GM12874 (cell line): ENCODE measurements at regions not wholly inside any gene's neighbourhood (a gene's known extent, or its start where the extent isn't known, plus 50 kb on each side); places are given as distances from the start of the nearest gene placed in this dataset.

Experiments
- CTCF ChIP-seq: IDR thresholded peaks from 2 replicates; pipeline ENCODE4 v1.5.1; 2011; ENCODE audit warnings: low read depth, mild to moderate bottlenecking, control low read depth, low read length, moderate library complexity; ENCODE audit not compliant: insufficient read depth

- TF ChIP-seq CTCF, result no peak
Observed at GRCh38 chr5:68505917-68506860, 290.6 kb downstream of the PIK3R1 start.

GRCh38 chr5:68515514-68515913 lies 300.0 kb downstream of the PIK3R1 start:
- no peak for TF ChIP-seq CTCF

DNA sequence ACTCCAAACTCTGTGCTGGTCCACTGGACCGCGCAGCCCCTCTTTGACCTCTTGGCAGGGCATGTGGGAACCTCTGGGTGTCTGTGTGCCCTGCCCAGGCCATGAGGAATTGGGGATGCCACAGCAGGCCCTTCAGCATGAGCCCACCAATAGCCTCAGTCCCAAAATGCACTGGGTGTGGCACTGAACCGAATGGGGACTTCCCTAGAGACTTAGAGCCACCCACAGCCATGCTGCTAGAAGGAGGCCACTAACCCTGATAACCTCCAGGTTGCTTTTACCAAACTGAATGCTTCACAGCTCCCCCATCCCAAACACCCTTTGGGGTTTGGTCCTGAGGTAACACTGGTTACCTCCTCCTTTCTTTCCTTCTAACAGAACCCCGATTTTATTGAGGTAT lies 302.7 kb downstream of the PIK3R1 start:
- TF ChIP-seq CTCF, result no peak

DNA sequence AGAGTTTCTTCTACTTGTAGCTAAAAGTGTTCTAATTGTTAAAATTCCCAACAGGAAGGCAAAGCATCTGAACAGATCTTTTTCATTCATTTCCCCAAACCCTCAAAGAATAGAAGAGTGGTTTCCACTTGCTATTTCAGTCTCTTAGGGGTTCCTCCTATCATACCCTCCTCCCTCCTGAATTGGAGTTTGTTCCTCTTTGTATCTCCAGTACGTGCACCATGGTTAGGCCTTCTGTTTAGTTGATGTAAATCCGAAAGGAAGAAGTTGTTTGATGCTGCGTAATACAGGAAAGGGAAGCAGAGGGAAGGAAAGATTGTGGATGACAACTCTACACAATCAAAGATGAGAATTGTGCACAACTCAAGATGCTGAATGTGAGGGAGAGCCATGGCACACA lies 303.6 kb downstream of the PIK3R1 start:
- no peak for TF ChIP-seq CTCF

- TF ChIP-seq CTCF, result no peak
Observed at GRCh38 chr5:68521776-68522175, 306.2 kb downstream of the PIK3R1 start.

DNA sequence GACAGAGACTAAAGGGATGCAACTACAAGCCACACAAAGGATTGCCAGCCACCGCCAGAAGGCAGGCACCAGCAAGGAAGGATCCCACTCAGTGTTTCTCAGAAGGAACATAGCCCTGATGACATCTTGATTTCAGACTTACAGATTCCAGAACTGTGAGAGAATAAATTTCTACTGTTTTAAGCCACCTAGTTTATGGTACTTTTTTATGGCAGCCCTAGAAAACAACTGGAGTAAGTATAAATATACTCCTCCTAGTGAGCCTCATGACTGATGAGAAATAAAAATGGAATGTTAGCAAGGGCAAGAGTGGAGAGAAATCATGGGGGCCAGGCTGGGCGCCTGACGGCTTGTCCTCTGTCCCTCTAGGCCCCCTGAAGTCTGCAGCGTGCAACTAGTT lies 307.3 kb downstream of the PIK3R1 start:
- TF ChIP-seq CTCF, result no peak

- no peak for TF ChIP-seq CTCF
Observed at GRCh38 chr5:68528821-68529273, 313.3 kb downstream of the PIK3R1 start.
